NCI-H748 treated with DMSO at 0.1 percent for 48 hours (cell line): ENCODE measurements at regions not wholly inside any gene's neighbourhood (a gene's known extent, or its start where the extent isn't known, plus 50 kb on each side); places are given as distances from the start of the nearest gene placed in this dataset.
"Not testable (repeated sequence)": the region's sequence is repeated elsewhere in the genome, so short reads cannot be mapped to it uniquely, and the experiment has no call there.

Experiments
- DNase-seq: peaks from one replicate; lab custom pipeline; 2025; lab: John Stamatoyannopoulos, UW

- DNase-seq, result peak; percentile 18
These were observed 295.7 kb upstream of the PRKD1 start for GRCh38 chr14:30223385-30223785.

- DNase-seq, result no peak
These were observed 296.3 kb upstream of the PRKD1 start for GRCh38 chr14:30223966-30224365.

GRCh38 chr14:30225176-30225575 lies 297.5 kb upstream of the PRKD1 start:
- DNase-seq, result no peak

- DNase-seq, result no peak
These were observed 299.8 kb upstream of the PRKD1 start for GRCh38 chr14:30227436-30227835.

GRCh38 chr14:30227876-30228275 lies 300.2 kb upstream of the PRKD1 start:
- no peak for DNase-seq

- DNase-seq, result no peak
These were observed 303.1 kb upstream of the PRKD1 start for GRCh38 chr14:30230719-30231118.

GRCh38 chr14:30234966-30235365 lies 307.3 kb upstream of the PRKD1 start:
- DNase-seq, result no peak

- DNase-seq, result no peak
These were observed 307.8 kb upstream of the PRKD1 start for GRCh38 chr14:30235485-30235884.

- DNase-seq, result no peak
These were observed 311.3 kb upstream of the PRKD1 start for GRCh38 chr14:30238936-30239335.

GRCh38 chr14:30240018-30240417 lies 312.4 kb upstream of the PRKD1 start:
- peak; percentile 22 for DNase-seq

GRCh38 chr14:30240685-30241084 lies 313.0 kb upstream of the PRKD1 start:
- DNase-seq, result no peak

GRCh38 chr14:30242744-30243143 lies 315.1 kb upstream of the PRKD1 start:
- DNase-seq, result peak; percentile 94

- peak; percentile 94 for DNase-seq
These were observed 315.6 kb upstream of the PRKD1 start for GRCh38 chr14:30243207-30243606.

- DNase-seq, result no peak
These were observed 315.2 kb upstream of the G2E3 start for GRCh38 chr14:30243805-30244204.

- DNase-seq, result not testable (repeated sequence)
These were observed 314.6 kb upstream of the G2E3 start for GRCh38 chr14:30244348-30244747.

GRCh38 chr14:30251017-30251416 lies 307.9 kb upstream of the G2E3 start:
- DNase-seq, result no peak

- no peak for DNase-seq
These were observed 307.3 kb upstream of the G2E3 start for GRCh38 chr14:30251557-30252100.

- no peak for DNase-seq
These were observed 306.8 kb upstream of the G2E3 start for GRCh38 chr14:30252151-30252550.

- DNase-seq, result no peak
These were observed 305.9 kb upstream of the G2E3 start for GRCh38 chr14:30252783-30253674.

- no peak for DNase-seq
These were observed 302.3 kb upstream of the G2E3 start for GRCh38 chr14:30256627-30257026.

- no peak for DNase-seq
These were observed 300.9 kb upstream of the G2E3 start for GRCh38 chr14:30257946-30258661.

- no peak for DNase-seq
These were observed 297.9 kb upstream of the G2E3 start for GRCh38 chr14:30260833-30261607.
